Keratinocyte (primary cell): ENCODE measurements at regions not wholly inside any gene's neighbourhood (a gene's known extent, or its start where the extent isn't known, plus 50 kb on each side); places are given as distances from the start of the nearest gene placed in this dataset.

Experiments used
- EZH2 ChIP-seq: IDR thresholded peaks from one replicate; pipeline ENCODE4 v1.6.1; 2012; ENCODE audit warnings: inconsistent platforms, mild to moderate bottlenecking, low read length, moderate library complexity
- TF ChIP-seq, protein P1 (sequence below), 3 experiments: IDR thresholded peaks in 1 of 3; conservative IDR thresholded peaks in 1 of 3; optimal IDR thresholded peaks in 1 of 3; 2 replicates in 2 of 3; 3 replicates in 1 of 3; pipeline versions ENCODE3 to v1.5.1; 2011; ENCODE audit warnings: low read length in 3 of 3, mild to moderate bottlenecking in 3 of 3, moderate library complexity in 2 of 3, control low read depth in 1 of 3, inconsistent platforms in 1 of 3; ENCODE audit not compliant: insufficient read depth in 2 of 3; ENCODE audit errors: extremely low read depth in 1 of 3

DNA sequence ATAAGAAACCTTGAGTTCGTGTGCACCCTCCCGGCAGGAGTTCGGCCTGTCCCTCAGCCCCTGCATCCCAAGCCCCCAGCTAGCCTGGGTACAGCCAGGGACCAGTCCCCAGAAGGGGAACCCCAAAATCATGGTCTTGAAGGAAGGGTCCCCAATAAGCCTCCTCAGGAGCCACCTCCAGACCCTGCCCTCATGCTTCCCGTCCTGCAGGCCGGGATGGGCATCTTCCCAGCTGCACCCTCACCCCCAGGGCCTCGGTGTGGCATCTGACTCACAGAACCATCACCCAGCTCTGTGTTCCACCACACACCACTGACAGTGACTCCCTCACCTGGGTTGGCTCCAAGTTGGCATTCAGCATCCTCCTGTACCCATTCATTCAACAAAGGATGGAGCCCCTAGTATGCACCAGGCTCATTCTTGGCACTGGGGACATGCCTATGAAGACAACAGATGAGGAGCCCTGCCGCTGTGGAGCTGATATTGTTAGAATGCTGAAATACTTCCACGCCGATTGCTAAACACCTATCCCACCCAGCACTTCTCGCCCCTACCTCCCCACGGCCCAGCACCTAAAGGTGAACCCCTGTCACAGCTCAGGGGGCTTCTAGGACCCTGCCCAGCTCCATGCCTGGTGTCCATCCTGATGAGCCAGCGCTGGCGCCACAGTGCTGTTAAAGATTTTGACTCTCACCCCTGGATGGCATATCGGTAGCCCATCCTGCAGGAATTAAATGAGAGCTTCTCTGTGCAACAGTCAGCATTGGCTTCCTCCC, 77.8 kb downstream of the BUD13 start:
- no peak for TF ChIP-seq EZH2
- TF ChIP-seq, protein P1, sequence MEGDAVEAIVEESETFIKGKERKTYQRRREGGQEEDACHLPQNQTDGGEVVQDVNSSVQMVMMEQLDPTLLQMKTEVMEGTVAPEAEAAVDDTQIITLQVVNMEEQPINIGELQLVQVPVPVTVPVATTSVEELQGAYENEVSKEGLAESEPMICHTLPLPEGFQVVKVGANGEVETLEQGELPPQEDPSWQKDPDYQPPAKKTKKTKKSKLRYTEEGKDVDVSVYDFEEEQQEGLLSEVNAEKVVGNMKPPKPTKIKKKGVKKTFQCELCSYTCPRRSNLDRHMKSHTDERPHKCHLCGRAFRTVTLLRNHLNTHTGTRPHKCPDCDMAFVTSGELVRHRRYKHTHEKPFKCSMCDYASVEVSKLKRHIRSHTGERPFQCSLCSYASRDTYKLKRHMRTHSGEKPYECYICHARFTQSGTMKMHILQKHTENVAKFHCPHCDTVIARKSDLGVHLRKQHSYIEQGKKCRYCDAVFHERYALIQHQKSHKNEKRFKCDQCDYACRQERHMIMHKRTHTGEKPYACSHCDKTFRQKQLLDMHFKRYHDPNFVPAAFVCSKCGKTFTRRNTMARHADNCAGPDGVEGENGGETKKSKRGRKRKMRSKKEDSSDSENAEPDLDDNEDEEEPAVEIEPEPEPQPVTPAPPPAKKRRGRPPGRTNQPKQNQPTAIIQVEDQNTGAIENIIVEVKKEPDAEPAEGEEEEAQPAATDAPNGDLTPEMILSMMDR (optimal IDR thresholded peaks at IDR 0.05 in 1 of 3, IDR thresholded peaks at IDR 0.05 in 1 of 3, conservative IDR thresholded peaks at IDR 0.05 in 1 of 3; ENCODE audit: extremely low read depth in 1 of 3, insufficient read depth in 2 of 3, low read length in 3 of 3): no peak
